K562 (cell line): ENCODE measurements at regions not wholly inside any gene's neighbourhood (a gene's known extent, or its start where the extent isn't known, plus 50 kb on each side); places are given as distances from the start of the nearest gene placed in this dataset.

Experiments
- BACH1 ChIP-seq: fragments of 200-800 bp; sonication (Bioruptor generic); IDR thresholded peaks from 2 replicates; pipeline ENCODE4 v1.6.1; 2016; ENCODE audit warnings: missing genetic modification characterization, missing compliant biosample characterization
- CHD1 ChIP-seq: fragments of 200-600 bp; sonication (generic); IDR thresholded peaks from one replicate; pipeline ENCODE4 v1.6.1; 2012; ENCODE audit warnings: mild to moderate bottlenecking, moderate library complexity, low read length, inconsistent platforms
- CREM ChIP-seq: IDR thresholded peaks from 2 replicates; pipeline ENCODE4 v1.6.1; 2014; ENCODE audit warnings: antibody characterized with exemption, low read depth
- E2F3 ChIP-seq: fragments of 250-450 bp; sonication (Bioruptor Pico); IDR thresholded peaks from 2 replicates; pipeline ENCODE4 v1.4.0; 2020; ENCODE audit warnings: mild to moderate bottlenecking
- GATA2 ChIP-seq: sonication (generic); formaldehyde crosslinking; IDR thresholded peaks from 2 replicates; pipeline ENCODE4 v1.4.0; 2020; ENCODE audit warnings: mild to moderate bottlenecking, missing genetic modification reagents
- POLR2A ChIP-seq: fragments of 450-650 bp; conservative IDR thresholded peaks from 2 replicates; pipeline ENCODE4 v1.6.1; 2016
- POLR2AphosphoS5 ChIP-seq: IDR thresholded peaks from 2 replicates; pipeline ENCODE4 v1.6.1; 2011; ENCODE audit warnings: mild to moderate bottlenecking, low read depth, low read length, moderate library complexity; ENCODE audit not compliant: control insufficient read depth, insufficient read depth
- REST ChIP-seq, 2 experiments: fragments of 450-650 bp; formaldehyde crosslinking in 1 of 2; IDR thresholded peaks; 2 replicates each; pipeline versions ENCODE4 v1.4.0 to v1.6.1; 2014 to 2020; ENCODE audit warnings: mild to moderate bottlenecking in 2 of 2, borderline replicate concordance in 1 of 2, low read depth in 1 of 2
- ZKSCAN8 ChIP-seq: fragments of 200-800 bp; sonication (Bioruptor generic); IDR thresholded peaks from 2 replicates; pipeline ENCODE4 v1.6.1; 2016; ENCODE audit warnings: missing genetic modification characterization, missing compliant biosample characterization
- ZNF512 ChIP-seq: IDR thresholded peaks from 2 replicates; pipeline ENCODE4 v1.6.1; 2016; ENCODE audit warnings: missing genetic modification characterization, missing compliant biosample characterization
- TF ChIP-seq, protein P1 (sequence below), 3 experiments: IDR thresholded peaks in 2 of 3; conservative IDR thresholded peaks in 1 of 3; 2 replicates each; pipeline ENCODE4 v1.5.1; 2011 to 2012; ENCODE audit warnings: low read length in 3 of 3, mild to moderate bottlenecking in 3 of 3, control low read depth in 2 of 3, improper control_type of control experiment in 1 of 3, inconsistent platforms in 1 of 3, low read depth in 1 of 3, mixed read lengths in 1 of 3, moderate library complexity in 1 of 3; ENCODE audit not compliant: insufficient read depth in 2 of 3
- TF ChIP-seq, protein P2 (sequence below): fragments of 250-450 bp; sonication (Bioruptor Pico); IDR thresholded peaks from 2 replicates; pipeline ENCODE4 v1.8.0; 2021; ENCODE audit warnings: mild to moderate bottlenecking, moderate library complexity

- TF ChIP-seq ZKSCAN8 (CRISPR knock-in tag) (no peak), GATA2 (no peak), REST (IDR thresholded peaks at IDR 0.05; ENCODE audit: borderline replicate concordance) (no peak), REST (CRISPR knock-in tag; IDR thresholded peaks at IDR 0.05; ENCODE audit: low read depth) (no peak), E2F3 (CRISPR knock-in tag) (no peak), POLR2A (no peak), ZNF512 (tag) (no peak), POLR2AphosphoS5 (no peak), CREM (no peak), BACH1 (tag) (no peak), CHD1 (no peak)
- TF ChIP-seq, protein P1, sequence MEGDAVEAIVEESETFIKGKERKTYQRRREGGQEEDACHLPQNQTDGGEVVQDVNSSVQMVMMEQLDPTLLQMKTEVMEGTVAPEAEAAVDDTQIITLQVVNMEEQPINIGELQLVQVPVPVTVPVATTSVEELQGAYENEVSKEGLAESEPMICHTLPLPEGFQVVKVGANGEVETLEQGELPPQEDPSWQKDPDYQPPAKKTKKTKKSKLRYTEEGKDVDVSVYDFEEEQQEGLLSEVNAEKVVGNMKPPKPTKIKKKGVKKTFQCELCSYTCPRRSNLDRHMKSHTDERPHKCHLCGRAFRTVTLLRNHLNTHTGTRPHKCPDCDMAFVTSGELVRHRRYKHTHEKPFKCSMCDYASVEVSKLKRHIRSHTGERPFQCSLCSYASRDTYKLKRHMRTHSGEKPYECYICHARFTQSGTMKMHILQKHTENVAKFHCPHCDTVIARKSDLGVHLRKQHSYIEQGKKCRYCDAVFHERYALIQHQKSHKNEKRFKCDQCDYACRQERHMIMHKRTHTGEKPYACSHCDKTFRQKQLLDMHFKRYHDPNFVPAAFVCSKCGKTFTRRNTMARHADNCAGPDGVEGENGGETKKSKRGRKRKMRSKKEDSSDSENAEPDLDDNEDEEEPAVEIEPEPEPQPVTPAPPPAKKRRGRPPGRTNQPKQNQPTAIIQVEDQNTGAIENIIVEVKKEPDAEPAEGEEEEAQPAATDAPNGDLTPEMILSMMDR (IDR thresholded peaks at IDR 0.05 in 2 of 3, conservative IDR thresholded peaks at IDR 0.05 in 1 of 3; ENCODE audit: insufficient read depth in 2 of 3, low read depth in 1 of 3, low read length in 3 of 3) = no peak
- TF ChIP-seq, protein P2, sequence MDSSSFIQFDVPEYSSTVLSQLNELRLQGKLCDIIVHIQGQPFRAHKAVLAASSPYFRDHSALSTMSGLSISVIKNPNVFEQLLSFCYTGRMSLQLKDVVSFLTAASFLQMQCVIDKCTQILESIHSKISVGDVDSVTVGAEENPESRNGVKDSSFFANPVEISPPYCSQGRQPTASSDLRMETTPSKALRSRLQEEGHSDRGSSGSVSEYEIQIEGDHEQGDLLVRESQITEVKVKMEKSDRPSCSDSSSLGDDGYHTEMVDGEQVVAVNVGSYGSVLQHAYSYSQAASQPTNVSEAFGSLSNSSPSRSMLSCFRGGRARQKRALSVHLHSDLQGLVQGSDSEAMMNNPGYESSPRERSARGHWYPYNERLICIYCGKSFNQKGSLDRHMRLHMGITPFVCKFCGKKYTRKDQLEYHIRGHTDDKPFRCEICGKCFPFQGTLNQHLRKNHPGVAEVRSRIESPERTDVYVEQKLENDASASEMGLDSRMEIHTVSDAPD (CRISPR knock-in tag) = no peak
Measured at GRCh38 chr4:62676962-62677361, 1476.8 kb downstream of the ADGRL3 start.
